WI38 (cell line): ENCODE measurements at regions not wholly inside any gene's neighbourhood (a gene's known extent, or its start where the extent isn't known, plus 50 kb on each side); places are given as distances from the start of the nearest gene placed in this dataset.

Experiments
- H3K4me3 ChIP-seq: 2 replicates; pipeline ENCODE4 v1.5.1; 2011; ENCODE audit warnings: low read depth, mild to moderate bottlenecking, control low read depth, low read length
- CTCF ChIP-seq: IDR thresholded peaks from 2 replicates; pipeline ENCODE4 v1.5.1; 2012; ENCODE audit warnings: low read depth, mild to moderate bottlenecking, control low read depth, low read length

- H3K4me3 ChIP-seq, result no peak overlapping the region
- no peak for TF ChIP-seq CTCF
Measured at GRCh38 chr10:9214618-9215017, 1160.1 kb downstream of the GATA3 start.

GRCh38 chr10:9215121-9215520 lies 1160.6 kb downstream of the GATA3 start:
- H3K4me3 ChIP-seq, result no peak overlapping the region
- no peak for TF ChIP-seq CTCF

- no peak overlapping the region for H3K4me3 ChIP-seq
- TF ChIP-seq CTCF, result no peak
Measured at GRCh38 chr10:9219860-9220259, 1165.4 kb downstream of the GATA3 start.

GRCh38 chr10:9222917-9223316 lies 1168.4 kb downstream of the GATA3 start:
- no peak for TF ChIP-seq CTCF
- H3K4me3 ChIP-seq, result no peak overlapping the region

GRCh38 chr10:9227679-9228365 lies 1173.3 kb downstream of the GATA3 start:
- H3K4me3 ChIP-seq, result no peak overlapping the region
- TF ChIP-seq CTCF, result no peak

- no peak for TF ChIP-seq CTCF
- no peak overlapping the region for H3K4me3 ChIP-seq
Measured at GRCh38 chr10:9228771-9229170, 1174.3 kb downstream of the GATA3 start.

- no peak for TF ChIP-seq CTCF
- no peak overlapping the region for H3K4me3 ChIP-seq
Measured at GRCh38 chr10:9229702-9230244, 1175.3 kb downstream of the GATA3 start.
